ENCODE measurements at regions not wholly inside any gene's neighbourhood (a gene's known extent, or its start where the extent isn't known, plus 50 kb on each side); places are given as distances from the start of the nearest gene placed in this dataset.
"Not testable (repeated sequence)": the region's sequence is repeated elsewhere in the genome, so short reads cannot be mapped to it uniquely, and the experiment has no call there.

GRCh38 chr6:147674099-147674498 lies 165.6 kb downstream of the SAMD5 start:
- DNase-seq (ENCODE audit: low spot score): no peak

DNA sequence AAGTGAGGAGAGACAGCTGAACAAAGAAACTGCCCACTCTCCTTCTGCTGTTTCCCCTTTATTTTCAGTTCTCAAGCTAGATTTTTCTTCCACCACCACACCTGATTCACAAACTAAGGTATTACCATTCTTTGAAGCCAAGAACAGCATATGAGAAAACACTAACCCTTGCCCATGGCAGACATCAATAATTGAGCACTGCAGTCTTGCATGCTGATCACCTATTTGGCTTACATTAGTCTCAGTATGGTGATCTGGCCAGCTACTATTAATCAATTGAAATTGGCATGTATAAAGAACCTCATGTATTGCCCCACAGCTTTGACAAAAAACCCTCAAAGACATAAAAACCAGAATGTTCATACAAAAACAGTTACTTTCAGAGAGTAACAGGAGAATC lies 166.3 kb downstream of the SAMD5 start:
- no peak for DNase-seq (ENCODE audit: low spot score)

DNA sequence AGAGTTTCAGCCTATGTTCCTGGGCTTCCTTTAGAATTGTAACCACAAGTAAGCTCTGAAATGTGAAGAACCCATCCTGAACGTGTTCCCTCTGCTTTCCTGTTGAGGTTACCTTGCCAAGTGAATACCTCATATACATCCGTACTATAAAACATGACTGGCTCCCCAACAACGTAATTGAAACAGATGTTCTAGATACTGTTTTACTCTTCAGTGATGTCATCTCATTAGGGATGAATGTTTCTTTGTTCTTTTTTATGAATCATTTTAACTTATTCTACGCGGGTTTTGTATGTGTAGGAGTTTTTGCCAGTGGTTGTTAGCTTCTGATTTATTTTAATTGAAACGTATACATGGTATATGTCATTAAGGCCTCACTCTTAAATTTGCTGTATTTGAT lies 166.8 kb downstream of the SAMD5 start:
- DNase-seq (ENCODE audit: low spot score): no peak

GRCh38 chr6:147676495-147677199 lies 168.2 kb downstream of the SAMD5 start:
- no peak for DNase-seq (ENCODE audit: low spot score)

DNA sequence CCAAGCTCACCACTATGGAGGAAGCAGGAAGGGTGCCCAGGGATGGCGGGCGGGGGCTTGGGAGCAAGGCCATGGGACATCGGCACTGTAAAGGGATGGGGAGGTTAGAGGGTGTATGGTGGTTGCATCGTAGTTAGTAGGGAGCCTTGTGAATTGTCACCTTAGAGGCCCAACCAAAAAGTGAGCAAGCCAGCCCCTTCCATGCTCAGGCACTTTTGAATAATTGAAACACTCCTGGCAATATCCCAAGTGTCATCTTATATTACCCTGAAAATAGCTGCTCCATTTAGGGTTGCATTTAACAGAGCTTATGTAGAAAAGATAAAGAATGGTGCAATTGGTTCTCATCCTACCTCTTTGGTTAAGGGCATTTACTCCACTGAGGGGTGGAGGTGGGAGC lies 169.2 kb downstream of the SAMD5 start:
- DNase-seq (ENCODE audit: low spot score): no peak

DNA sequence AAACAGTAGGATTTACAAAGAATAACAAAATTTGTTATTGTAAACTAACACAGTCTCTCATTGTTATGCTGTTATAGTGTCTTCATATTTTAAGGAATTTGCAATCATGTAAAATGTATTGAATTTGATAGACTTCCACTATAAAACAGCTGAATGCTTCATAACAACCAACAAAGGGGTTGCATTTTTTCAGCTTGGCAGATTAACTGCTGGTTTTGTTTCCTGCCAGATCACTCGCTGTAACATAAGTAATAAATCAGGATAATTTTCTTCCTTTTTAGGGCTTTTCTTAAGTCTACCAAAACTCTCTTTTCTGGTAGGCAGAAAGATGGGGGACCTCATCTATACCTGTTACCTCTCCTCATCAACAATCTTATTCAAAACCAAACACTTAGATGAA lies 169.8 kb downstream of the SAMD5 start:
- no peak for DNase-seq (ENCODE audit: low spot score)

GRCh38 chr6:147684906-147685305 lies 176.4 kb downstream of the SAMD5 start:
- DNase-seq (ENCODE audit: low spot score): no peak

DNA sequence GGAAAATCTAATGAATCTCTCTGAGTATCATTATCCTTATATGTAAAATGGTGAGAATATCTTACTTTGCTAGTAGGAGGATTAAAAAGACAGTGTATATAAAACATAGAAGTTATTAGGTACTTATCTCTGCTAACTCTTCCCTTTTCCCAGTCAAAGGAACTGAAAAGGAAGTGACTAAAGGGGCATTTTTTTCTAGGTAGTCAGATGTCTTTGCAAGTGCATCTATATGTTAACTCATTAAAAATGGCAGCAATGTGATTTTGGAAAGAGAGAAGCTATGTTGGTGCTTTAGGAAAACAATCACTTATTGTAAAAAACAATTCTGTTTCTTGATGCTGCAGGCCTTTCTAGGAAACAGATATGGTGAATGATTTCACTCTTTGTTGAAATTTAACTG lies 180.9 kb downstream of the SAMD5 start:
- no peak for DNase-seq (ENCODE audit: low spot score)

DNA sequence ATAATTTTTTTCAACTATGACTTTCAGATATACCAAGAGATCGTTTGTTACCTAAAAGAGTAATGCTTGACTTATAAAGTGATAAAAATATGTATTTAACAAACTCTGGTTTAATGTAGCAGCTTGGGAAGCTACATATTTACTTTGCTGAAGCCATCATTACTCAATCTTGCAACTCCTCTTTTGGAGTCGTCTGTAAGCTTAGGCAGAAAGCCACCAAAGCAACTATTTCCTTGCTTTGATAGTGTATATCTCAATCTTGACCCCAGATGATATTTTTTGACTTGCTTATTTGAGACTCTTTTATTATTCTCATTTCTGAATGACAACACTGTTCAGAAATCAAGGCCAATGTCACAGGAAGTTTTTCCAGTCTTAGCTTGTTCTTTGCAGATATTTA lies 183.0 kb downstream of the SAMD5 start:
- DNase-seq (ENCODE audit: low spot score): no peak

GRCh38 chr6:147693181-147693580 lies 184.7 kb downstream of the SAMD5 start:
- no peak for DNase-seq (ENCODE audit: low spot score)

DNA sequence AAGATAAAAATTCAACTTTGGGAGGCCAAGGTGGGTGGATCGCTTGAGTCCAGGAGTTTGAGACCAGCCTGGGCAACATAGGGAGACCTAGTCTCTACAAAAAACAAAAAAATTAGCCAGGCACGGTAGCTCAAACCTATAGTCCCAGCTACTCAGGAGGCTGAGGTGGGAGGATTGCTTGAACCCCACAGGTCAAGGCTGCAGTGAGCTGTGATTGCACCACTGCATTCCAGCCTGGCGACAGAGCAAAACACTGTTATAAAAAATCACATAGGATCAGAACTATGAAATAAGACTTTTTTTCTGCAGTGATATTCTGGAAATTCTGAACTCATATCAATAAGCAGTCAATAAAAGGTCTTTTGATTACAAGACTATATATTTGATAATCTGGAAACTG lies 186.1 kb downstream of the SAMD5 start:
- DNase-seq (ENCODE audit: low spot score): not testable (repeated sequence)

DNA sequence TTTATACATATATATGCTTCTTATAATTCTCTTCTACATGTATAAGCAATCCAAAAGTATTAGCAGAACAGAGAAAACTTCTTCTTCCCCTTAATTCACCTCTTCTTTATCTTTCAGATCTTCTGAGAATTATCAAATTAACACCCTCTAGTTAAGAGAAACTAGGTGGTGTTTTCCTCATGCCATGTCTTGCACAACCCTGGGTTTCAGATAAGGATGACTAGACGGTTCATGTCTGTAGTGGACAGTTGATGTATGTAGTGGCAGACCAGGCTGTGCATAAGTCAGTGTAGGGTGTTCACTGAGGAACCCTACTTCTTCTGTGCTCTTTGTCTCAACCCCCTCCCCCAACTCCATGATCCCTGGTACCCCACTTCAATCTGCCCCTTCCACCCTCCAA lies 187.3 kb downstream of the SAMD5 start:
- DNase-seq (ENCODE audit: low spot score): no peak

DNA sequence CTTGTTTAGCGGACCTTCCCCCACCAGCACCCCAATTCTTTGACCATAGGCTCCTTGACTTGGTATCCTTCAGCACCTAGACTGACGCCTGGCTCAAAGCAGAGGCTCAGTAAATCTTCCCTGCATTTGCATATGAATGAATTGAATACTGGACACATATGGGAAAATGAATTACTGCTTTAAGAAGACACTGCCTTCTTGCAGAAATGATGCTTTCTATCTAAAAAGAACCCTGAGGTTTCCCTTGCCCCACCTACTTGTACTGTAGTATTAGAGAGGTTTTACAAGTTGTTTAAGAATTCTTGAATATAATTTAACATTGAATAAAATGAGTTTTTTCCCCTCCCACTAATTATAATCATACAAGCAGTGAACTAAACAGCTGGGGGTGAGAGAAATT lies 190.7 kb downstream of the SAMD5 start:
- DNase-seq (ENCODE audit: low spot score): no peak

GRCh38 chr6:147699637-147700036 lies 191.1 kb downstream of the SAMD5 start:
- no peak for DNase-seq (ENCODE audit: low spot score)

DNA sequence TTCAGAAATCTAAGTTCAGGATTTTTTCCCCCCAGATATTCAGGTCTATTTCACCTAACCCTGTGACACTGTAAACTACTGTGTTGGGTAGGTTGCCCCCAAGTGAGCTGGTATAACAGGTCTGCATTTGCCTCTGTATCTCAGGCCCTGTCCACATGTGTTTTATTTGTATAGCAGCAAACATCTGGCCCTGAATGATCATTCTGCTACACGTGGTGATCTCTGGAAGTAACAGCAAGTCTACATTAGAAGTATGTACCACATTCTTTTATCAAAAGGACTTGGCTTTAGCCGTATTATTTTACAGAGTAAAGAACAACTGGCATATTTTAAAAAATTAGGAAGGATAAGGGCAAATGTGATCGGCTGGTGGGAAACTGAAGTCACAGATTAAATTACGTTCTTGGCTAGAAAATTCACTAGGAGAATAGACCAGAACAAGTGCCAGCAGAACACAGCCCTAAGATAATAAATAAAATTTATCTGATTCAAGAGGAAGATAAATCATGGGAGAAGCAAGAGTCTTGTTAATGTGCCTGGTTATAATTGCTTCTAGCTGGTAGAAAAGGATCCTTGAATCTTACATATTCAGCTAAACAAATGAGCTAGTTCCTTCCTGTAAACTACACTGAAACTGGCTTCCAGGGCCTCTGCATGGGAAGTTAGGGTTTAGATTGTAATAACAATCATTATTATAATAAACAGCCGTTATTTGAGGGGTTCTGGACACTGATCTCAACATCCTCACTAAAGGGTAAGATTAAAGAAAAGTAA lies 192.1 kb downstream of the SAMD5 start:
- no peak for DNase-seq (ENCODE audit: low spot score)

DNA sequence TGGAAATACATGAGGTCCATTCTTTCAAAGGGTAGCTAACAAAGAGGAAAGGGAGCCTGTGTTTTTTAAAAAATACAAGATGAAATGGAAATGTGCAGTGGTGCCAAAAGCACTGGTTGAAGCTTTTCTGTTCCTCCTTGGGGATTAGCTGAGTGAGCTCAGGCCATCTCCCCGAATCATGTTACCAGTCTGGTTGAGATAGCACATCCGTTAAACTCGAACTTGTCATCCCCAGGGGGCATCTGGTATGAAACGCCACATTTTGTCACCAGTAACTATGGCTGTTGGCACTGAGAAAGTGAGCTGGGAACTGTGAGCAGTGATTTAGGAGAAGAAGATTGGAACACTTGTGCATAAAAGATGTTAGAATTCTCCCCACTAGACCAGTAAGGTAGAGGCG lies 196.2 kb downstream of the SAMD5 start:
- no peak for DNase-seq (ENCODE audit: low spot score)

DNA sequence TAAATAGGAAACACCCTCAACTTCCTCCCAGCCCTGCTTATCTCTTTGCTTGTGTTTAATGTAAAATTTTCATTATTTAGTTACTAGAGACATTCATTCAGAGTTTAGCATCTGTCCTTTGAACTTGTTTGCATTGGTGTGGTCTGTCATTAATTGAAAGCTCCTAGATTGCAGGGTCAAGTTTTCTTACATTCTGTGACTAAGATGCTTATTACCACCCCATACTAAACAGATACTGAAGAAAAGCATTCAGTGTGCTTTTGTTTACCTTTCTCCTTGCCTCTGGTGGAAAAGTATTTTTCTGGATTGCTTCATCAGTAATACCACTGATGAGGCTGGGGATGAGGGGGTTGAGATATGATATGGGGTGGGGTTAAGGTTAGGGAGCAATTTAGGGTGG lies 199.0 kb downstream of the SAMD5 start:
- no peak for DNase-seq (ENCODE audit: low spot score)

DNA sequence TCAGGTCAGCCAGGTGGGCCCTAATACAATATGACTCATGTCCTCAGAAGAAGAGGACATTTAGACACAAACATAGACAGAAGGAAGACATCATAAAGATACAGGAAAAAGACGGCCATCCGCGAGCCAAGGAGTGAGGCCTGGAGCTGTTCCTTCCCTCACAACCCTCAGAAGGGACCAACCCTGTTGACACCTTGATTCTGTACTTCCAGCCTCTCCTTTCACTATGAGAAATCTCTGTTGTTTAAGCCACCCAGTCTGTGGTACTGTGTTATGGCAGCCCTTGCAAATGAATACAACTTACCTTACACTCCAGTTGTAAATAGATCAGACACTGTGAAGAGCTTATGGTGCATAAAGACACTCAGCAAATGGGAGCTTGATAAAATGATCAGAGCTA lies 199.7 kb downstream of the SAMD5 start:
- DNase-seq (ENCODE audit: low spot score): no peak

DNA sequence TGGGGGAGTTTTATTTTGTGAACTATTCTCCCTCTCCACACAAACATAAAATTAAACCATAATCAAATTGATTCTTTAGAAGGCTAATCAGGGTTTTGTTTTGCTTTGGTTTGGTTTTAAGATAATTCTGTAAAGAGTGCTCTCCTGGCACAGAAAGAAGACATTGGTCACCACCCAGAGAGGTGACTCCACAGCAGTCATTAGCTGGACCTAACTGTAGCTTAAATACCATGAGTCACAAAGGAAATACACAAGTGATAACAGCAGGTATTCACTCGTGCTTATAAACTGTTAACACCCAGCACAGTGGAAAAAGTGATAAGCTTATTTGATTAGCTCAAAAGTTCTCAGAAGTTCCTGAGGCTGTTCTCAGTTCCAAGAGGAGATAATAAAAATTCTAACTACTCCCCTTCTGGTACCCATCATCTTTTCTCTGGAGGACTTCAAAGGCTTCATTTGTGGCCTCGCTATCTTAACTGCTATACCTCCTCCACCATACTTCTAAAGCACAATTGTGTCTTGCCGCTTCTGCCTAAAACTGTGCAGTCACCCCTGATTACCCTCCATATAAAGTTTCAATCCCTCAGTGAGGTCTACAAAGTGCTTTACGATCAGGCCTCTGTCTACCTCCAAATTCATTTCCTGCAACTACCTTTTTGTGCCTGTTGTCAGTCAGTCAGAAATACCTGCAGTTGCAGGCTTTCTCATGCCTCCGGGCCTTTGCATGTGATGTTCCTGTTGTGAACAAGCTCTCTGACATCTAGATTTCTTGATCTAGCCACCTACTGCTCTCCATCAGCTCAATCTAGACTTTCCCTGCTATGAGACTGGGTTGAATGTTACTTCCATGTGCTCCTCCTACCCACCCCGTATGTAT lies 201.1 kb downstream of the SAMD5 start:
- DNase-seq (ENCODE audit: low spot score): no peak

- no peak for DNase-seq (ENCODE audit: low spot score)
Measured at GRCh38 chr6:147710890-147711289, 202.4 kb downstream of the SAMD5 start.

- no peak for DNase-seq (ENCODE audit: low spot score)
Measured at GRCh38 chr6:147711476-147711875, 203.0 kb downstream of the SAMD5 start.

DNA sequence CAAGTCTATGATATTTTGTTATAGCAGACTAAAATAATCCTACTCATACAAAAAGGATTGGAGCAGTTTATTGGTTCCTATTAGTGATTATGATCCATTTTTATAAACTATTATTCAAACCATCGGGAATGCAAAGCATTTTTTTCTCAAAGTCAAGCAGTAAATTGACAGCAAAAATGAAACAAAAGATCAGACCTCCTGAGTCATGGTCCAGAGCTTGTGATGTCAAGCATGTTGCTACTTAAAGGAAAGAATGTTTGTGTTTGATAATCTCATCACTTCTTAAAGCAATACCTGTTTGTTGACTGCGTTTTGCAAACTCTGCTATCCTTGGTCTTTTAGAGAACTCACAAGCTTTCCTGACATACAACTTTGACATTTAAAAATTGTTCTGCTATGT lies 204.4 kb downstream of the SAMD5 start:
- no peak for DNase-seq (ENCODE audit: low spot score)

DNA sequence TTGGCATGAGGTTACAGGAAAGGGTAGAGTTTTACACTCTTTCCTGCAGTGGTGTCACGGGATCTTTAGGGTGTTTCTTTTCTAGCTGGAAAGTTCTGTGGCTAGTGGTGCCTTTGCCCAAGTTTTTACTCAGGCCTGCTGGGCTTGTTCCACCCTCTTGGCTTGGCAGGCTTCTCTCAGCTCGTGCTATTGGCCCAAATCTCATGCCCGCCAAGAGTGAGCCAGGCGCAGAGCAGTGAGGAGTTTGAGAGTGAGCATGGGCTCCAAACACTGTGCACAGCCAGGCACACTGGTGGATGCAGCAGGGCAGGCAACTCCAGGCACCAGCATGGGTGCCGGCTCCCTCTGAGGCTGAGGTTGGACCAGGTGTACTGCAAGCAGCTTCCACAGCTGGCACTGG lies 206.5 kb downstream of the SAMD5 start:
- no peak for DNase-seq (ENCODE audit: low spot score)

Measured in activated CD4-positive, alpha-beta T cell treated with anti-CD3 and anti-CD28 coated beads, Interleukin-2, Interleukin-4, amounts not matched to agents 100 ng/mL and 50 ng/mL, durations not matched to agents 16 hours and 8 hours (primary cell).